ENCODE measurements at regions not wholly inside any gene's neighbourhood (a gene's known extent, or its start where the extent isn't known, plus 50 kb on each side); places are given as distances from the start of the nearest gene placed in this dataset.
"Not testable (repeated sequence)": the region's sequence is repeated elsewhere in the genome, so short reads cannot be mapped to it uniquely, and the experiment has no call there.

DNA sequence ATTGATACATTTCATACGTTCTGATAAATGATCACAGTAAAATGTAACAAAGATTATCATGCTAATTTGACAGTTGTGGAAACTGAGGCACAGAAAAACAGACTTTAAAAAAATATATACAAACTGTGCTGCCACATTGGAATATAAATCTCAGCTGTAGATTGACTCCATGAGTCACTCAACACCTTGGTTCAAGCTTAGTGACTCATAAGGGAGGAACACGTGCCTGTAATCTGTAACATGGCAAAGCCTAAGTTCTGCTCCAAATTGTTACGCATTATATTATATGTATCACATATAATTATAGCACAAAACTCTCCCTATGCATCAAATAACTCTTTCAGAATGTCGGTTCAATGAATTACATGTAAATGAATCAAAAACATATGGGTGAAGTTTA is 1047.5 kb downstream of the GATA3 start:
- Histone ChIP-seq H3K27me3 (no peaks in the 10 kb centered on the region), H3K27ac (no peak overlapping the region), H3K9me3 (no peaks in the 10 kb centered on the region), H3K4me1 (no peaks in the 10 kb centered on the region), H3K36me3 (no peaks in the 10 kb centered on the region), H3K4me3 (no peak overlapping the region)
- no peak for ATAC-seq
- no peak for TF ChIP-seq CTCF (IDR thresholded peaks at IDR 0.05)
- intact Hi-C loops (cut with DNase I), result no loop called here
- DNase-seq, result no peak

GRCh38 chr10:9103301-9103700 is 1048.8 kb downstream of the GATA3 start:
- Histone ChIP-seq H3K27me3 (no peaks in the 10 kb centered on the region), H3K4me3 (no peak overlapping the region), H3K27ac (no peak overlapping the region), H3K4me1 (no peaks in the 10 kb centered on the region), H3K36me3 (no peaks in the 10 kb centered on the region), H3K9me3 (no peaks in the 10 kb centered on the region)
- DNase-seq (no peak), ATAC-seq (no peak)
- intact Hi-C loops (cut with DNase I), result no loop called here
- no peak for TF ChIP-seq CTCF (IDR thresholded peaks at IDR 0.05)

DNA sequence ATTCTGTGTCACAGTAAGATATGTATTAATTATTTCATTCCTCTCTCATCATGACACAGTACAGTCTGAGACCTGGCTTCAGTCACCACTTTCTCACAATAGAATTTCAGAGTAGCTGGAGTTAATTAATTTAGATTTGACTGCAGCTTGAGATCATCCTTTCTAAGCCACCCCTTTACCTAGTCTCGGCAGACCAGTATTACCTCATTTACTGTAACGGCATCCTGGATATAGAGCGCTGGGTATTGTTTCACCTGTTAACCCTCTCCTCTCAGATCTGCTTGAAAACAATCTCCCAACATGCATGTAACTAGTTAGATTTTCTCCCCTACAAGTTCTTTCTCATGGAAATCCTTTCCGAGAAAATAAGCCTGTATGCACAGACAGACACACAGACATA is 1057.5 kb downstream of the GATA3 start:
- TF ChIP-seq CTCF (IDR thresholded peaks at IDR 0.05), result no peak
- ATAC-seq (no peak), DNase-seq (no peak)
- H3K36me3 ChIP-seq, result no peaks in the 10 kb centered on the region
- H3K27me3 ChIP-seq, result no peaks in the 10 kb centered on the region
- no peak overlapping the region for H3K4me3 ChIP-seq
- intact Hi-C loops (cut with DNase I), result no loop called here
- no peaks in the 10 kb centered on the region for H3K9me3 ChIP-seq
- H3K4me1 ChIP-seq, result no peaks in the 10 kb centered on the region
- H3K27ac ChIP-seq, result no peak overlapping the region

- intact Hi-C loops (cut with DNase I), result no loop called here
- DNase-seq, result no peak
- Histone ChIP-seq H3K4me3 (no peak overlapping the region), H3K36me3 (no peaks in the 10 kb centered on the region), H3K4me1 (no peaks in the 10 kb centered on the region), H3K9me3 (no peaks in the 10 kb centered on the region), H3K27ac (no peak overlapping the region), H3K27me3 (peaks cover 4% of the 10 kb centered on the region)
- no peak for ATAC-seq
- TF ChIP-seq CTCF (IDR thresholded peaks at IDR 0.05), result no peak
Measured at GRCh38 chr10:9126728-9127127, 1072.2 kb downstream of the GATA3 start.

GRCh38 chr10:9137368-9137767 is 1082.9 kb downstream of the GATA3 start:
- H3K27ac ChIP-seq, result no peak overlapping the region
- ATAC-seq, result no peak
- no peak overlapping the region for H3K4me3 ChIP-seq
- no peaks in the 10 kb centered on the region for H3K27me3 ChIP-seq
- intact Hi-C loops (cut with DNase I), result no loop called here
- H3K9me3 ChIP-seq, result no peaks in the 10 kb centered on the region
- no peaks in the 10 kb centered on the region for H3K36me3 ChIP-seq
- H3K4me1 ChIP-seq, result no peaks in the 10 kb centered on the region
- no peak for TF ChIP-seq CTCF (IDR thresholded peaks at IDR 0.05)
- DNase-seq, result no peak

- DNase-seq; intact Hi-C loops (cut with DNase I); H3K4me3 ChIP-seq; ATAC-seq; H3K9me3 ChIP-seq; H3K36me3 ChIP-seq; H3K4me1 ChIP-seq; H3K27me3 ChIP-seq; H3K27ac ChIP-seq: not testable (repeated sequence)
Measured at GRCh38 chr10:9138829-9139228, 1084.3 kb downstream of the GATA3 start.
